H9 (cell line): ENCODE measurements at regions not wholly inside any gene's neighbourhood (a gene's known extent, or its start where the extent isn't known, plus 50 kb on each side); places are given as distances from the start of the nearest gene placed in this dataset.

Experiments
- DNase-seq: peaks from one replicate; pipeline ENCODE4 v3.0.0-alpha.2; 2017
- H2AFZ ChIP-seq: one replicate; pipeline ENCODE4 v1.6.1; 2013; ENCODE audit warnings: mild to moderate bottlenecking, low read length, control low read depth, moderate library complexity
- H2AK5ac ChIP-seq: 2 replicates; pipeline ENCODE4 v1.6.1; 2013; ENCODE audit warnings: low read length, control low read depth, mixed read lengths; ENCODE audit not compliant: insufficient read length
- H2BK120ac ChIP-seq: one replicate; pipeline ENCODE4 v1.6.1; 2013; ENCODE audit warnings: low read depth, mild to moderate bottlenecking, low read length, control low read depth, inconsistent platforms; ENCODE audit not compliant: poor library complexity, severe bottlenecking
- H2BK12ac ChIP-seq: 2 replicates; pipeline ENCODE4 v1.6.1; 2013; ENCODE audit warnings: low read length, control low read depth, mixed read lengths, low read depth; ENCODE audit not compliant: insufficient read length
- H2BK15ac ChIP-seq: 2 replicates; pipeline ENCODE4 v1.6.1; 2013; ENCODE audit warnings: low read depth, low read length, control low read depth
- H2BK20ac ChIP-seq: one replicate; pipeline ENCODE4 v1.6.1; 2013; ENCODE audit warnings: low read depth, mild to moderate bottlenecking, low read length, control low read depth, inconsistent platforms; ENCODE audit not compliant: poor library complexity, severe bottlenecking
- H2BK5ac ChIP-seq: 2 replicates; pipeline ENCODE4 v1.6.1; 2013; ENCODE audit warnings: low read length, control low read depth, mixed read lengths; ENCODE audit not compliant: insufficient read length
- H3K14ac ChIP-seq: 2 replicates; pipeline ENCODE4 v1.6.1; 2013; ENCODE audit warnings: low read length, control low read depth; ENCODE audit not compliant: insufficient read depth
- H3K18ac ChIP-seq: 2 replicates; pipeline ENCODE4 v1.6.1; 2013; ENCODE audit warnings: low read depth, mild to moderate bottlenecking, mixed read lengths, low read length, control low read depth; ENCODE audit not compliant: insufficient read length
- H3K23ac ChIP-seq: 2 replicates; pipeline ENCODE4 v1.6.1; 2013; ENCODE audit warnings: low read length, control low read depth, mixed read lengths, low read depth; ENCODE audit not compliant: insufficient read length
- H3K23me2 ChIP-seq: 2 replicates; pipeline ENCODE4 v1.6.1; 2013; ENCODE audit warnings: low read depth, mild to moderate bottlenecking, mixed read lengths, low read length, control low read depth; ENCODE audit not compliant: insufficient read length, poor library complexity, severe bottlenecking
- H3K27ac ChIP-seq: 2 replicates; pipeline ENCODE4 v1.5.1; 2013; ENCODE audit warnings: low read length, control low read depth, mixed read lengths, low read depth; ENCODE audit not compliant: insufficient read length
- H3K27me3 ChIP-seq: 2 replicates; pipeline ENCODE4 v1.6.1; 2013; ENCODE audit warnings: low read length, control low read depth, inconsistent platforms; ENCODE audit not compliant: insufficient read depth
- H3K4ac ChIP-seq: 2 replicates; pipeline ENCODE4 v1.6.1; 2013; ENCODE audit warnings: low read depth, mild to moderate bottlenecking, control low read depth, inconsistent platforms, low read length, moderate library complexity
- H3K4me1 ChIP-seq: 2 replicates; pipeline ENCODE4 v1.6.1; 2013; ENCODE audit warnings: low read length, control low read depth, inconsistent platforms; ENCODE audit not compliant: insufficient read depth
- H3K4me2 ChIP-seq: 2 replicates; pipeline ENCODE4 v1.6.1; 2013; ENCODE audit warnings: low read length, control low read depth, mixed read lengths; ENCODE audit not compliant: insufficient read length, insufficient read depth
- H3K56ac ChIP-seq: 2 replicates; pipeline ENCODE4 v1.6.1; 2013; ENCODE audit warnings: low read depth, mild to moderate bottlenecking, mixed read lengths, low read length, control low read depth; ENCODE audit not compliant: insufficient read length
- H3K79me1 ChIP-seq: 2 replicates; pipeline ENCODE4 v1.6.1; 2013; ENCODE audit warnings: low read depth, mild to moderate bottlenecking, moderate library complexity, low read length, control low read depth, inconsistent platforms; ENCODE audit not compliant: insufficient read depth, poor library complexity, severe bottlenecking
- H3K79me2 ChIP-seq: 2 replicates; pipeline ENCODE4 v1.6.1; 2013; ENCODE audit warnings: low read length, control low read depth, inconsistent platforms; ENCODE audit not compliant: insufficient read depth
- H3K9ac ChIP-seq: 2 replicates; pipeline ENCODE4 v1.6.1; 2013; ENCODE audit warnings: low read length, control low read depth, mixed read lengths; ENCODE audit not compliant: insufficient read length; ENCODE audit errors: extremely low read depth
- H3K9me3 ChIP-seq: one replicate; pipeline ENCODE4 v1.6.1; 2013; ENCODE audit warnings: low read depth, low read length, inconsistent platforms; ENCODE audit not compliant: control insufficient read depth
- H3T11ph ChIP-seq: one replicate; pipeline ENCODE4 v1.6.1; 2013; ENCODE audit warnings: mild to moderate bottlenecking, low read length, control low read depth, inconsistent platforms
- H4K20me1 ChIP-seq: one replicate; pipeline ENCODE4 v1.6.1; 2013; ENCODE audit not compliant: control insufficient read depth, insufficient read length, insufficient read depth
- H4K5ac ChIP-seq: 2 replicates; pipeline ENCODE4 v1.6.1; 2013; ENCODE audit warnings: low read depth, mild to moderate bottlenecking, mixed read lengths, low read length, control low read depth; ENCODE audit not compliant: insufficient read length
- H4K8ac ChIP-seq: replicated peaks from 2 replicates; pipeline ENCODE4 v1.6.1; 2013; ENCODE audit warnings: low read length, control low read depth, mixed read lengths, low read depth; ENCODE audit not compliant: insufficient read length
- H4K91ac ChIP-seq: 2 replicates; pipeline ENCODE4 v1.6.1; 2013; ENCODE audit warnings: low read depth, mild to moderate bottlenecking, moderate library complexity, mixed read lengths, low read length, control low read depth; ENCODE audit not compliant: insufficient read length
- H3K27ac Mint-ChIP-seq, 3 experiments: 2 replicates in 2 of 3; 3 replicates in 1 of 3; pipeline ENCODE4 v1.8.0; 2020 to 2021; ENCODE audit warnings: mixed read lengths in 3 of 3, mild to moderate bottlenecking in 1 of 3, moderate library complexity in 1 of 3
- H3K27me3 Mint-ChIP-seq: 2 replicates; pipeline ENCODE4 v1.8.0; 2021; ENCODE audit warnings: low read depth, mild to moderate bottlenecking, moderate library complexity, mixed read lengths
- H3K36me3 Mint-ChIP-seq, 3 experiments: 2 replicates in 2 of 3; 3 replicates in 1 of 3; pipeline ENCODE4 v1.8.0; 2020 to 2021; ENCODE audit warnings: low read depth in 3 of 3, mixed read lengths in 3 of 3; ENCODE audit not compliant: insufficient read depth in 1 of 3
- H3K4me1 Mint-ChIP-seq, 2 experiments: 2 replicates each; pipeline ENCODE4 v1.8.0; 2020; ENCODE audit warnings: mixed read lengths in 2 of 2
- H3K4me3 Mint-ChIP-seq, 2 experiments: 2 replicates in 1 of 2; 3 replicates in 1 of 2; pipeline ENCODE4 v1.8.0; 2020 to 2021; ENCODE audit warnings: mild to moderate bottlenecking in 2 of 2, mixed read lengths in 2 of 2, moderate library complexity in 1 of 2
- H3K9me3 Mint-ChIP-seq, 2 experiments: 2 replicates in 1 of 2; 3 replicates in 1 of 2; pipeline ENCODE4 v1.8.0; 2020; ENCODE audit warnings: mild to moderate bottlenecking in 2 of 2, mixed read lengths in 2 of 2, moderate library complexity in 1 of 2
- CTCF ChIP-seq: fragments of 200-600 bp; sonication (generic); conservative IDR thresholded peaks from 3 replicates; pipeline ENCODE4 v1.8.0; 2021; ENCODE audit warnings: antibody characterized with exemption, mild to moderate bottlenecking
- WGBS: extraction: QIAGEN DNeasy Blood & Tissue Kit; methylation state at CpG from one replicate; pipeline ENCODE4 v1.1.7; 2013; ENCODE audit warnings: missing lambda C conversion rate, low lambda C conversion rate, mixed read lengths; ENCODE audit not compliant: insufficient read length; ENCODE audit errors: extremely low coverage; 5-methylcytosine and 5-hydroxymethylcytosine counted together

GRCh38 chr7:131203291-131203976, 124.2 kb upstream of the MKLN1 start:
- 0 out of 4 replicates have a peak, but pooled peaks cover 0 to 3% of the 10 kb centered on the region in 2 experiments for H3K4me1 Mint-ChIP-seq
- H3K79me1 ChIP-seq = no peaks in the 10 kb centered on the region
- H2BK5ac ChIP-seq = no peak overlapping the region
- H2BK15ac ChIP-seq = no peak overlapping the region
- H2AK5ac ChIP-seq = no peak overlapping the region
- no peak overlapping the region for H3K56ac ChIP-seq
- H3K23ac ChIP-seq = no peak overlapping the region
- H3K23me2 ChIP-seq = no peaks in the 10 kb centered on the region
- no peak overlapping the region for H3K4ac ChIP-seq
- no peaks in the 10 kb centered on the region for H3K9me3 ChIP-seq
- H3K27me3 ChIP-seq = no peaks in the 10 kb centered on the region
- no peaks in the 10 kb centered on the region for H4K20me1 ChIP-seq
- no peak overlapping the region for H4K5ac ChIP-seq
- no peak overlapping the region for H2BK20ac ChIP-seq
- H3K27ac Mint-ChIP-seq = peak overlapping the region in 1 of 3 experiments; percentile 54; a peak in 1 of 7 replicates
- no peaks in the 10 kb centered on the region for H3K36me3 Mint-ChIP-seq
- H2AFZ ChIP-seq = no peak overlapping the region
- no peaks in the 10 kb centered on the region for H3K27me3 Mint-ChIP-seq
- H4K91ac ChIP-seq = no peak overlapping the region
- no peaks in the 10 kb centered on the region for H3K79me2 ChIP-seq
- no peak overlapping the region for H2BK12ac ChIP-seq
- no peak overlapping the region for H3K4me3 Mint-ChIP-seq
- H3K4me1 ChIP-seq = no peaks in the 10 kb centered on the region
- H3K9ac ChIP-seq = no peak overlapping the region
- no peak overlapping the region for H3K4me2 ChIP-seq
- no peak overlapping the region for H3K18ac ChIP-seq
- TF ChIP-seq CTCF = no peak
- no CpG with 5 or more reads among the region's 5 CpGs for WGBS
- no peaks in the 10 kb centered on the region for H3K9me3 Mint-ChIP-seq
- H2BK120ac ChIP-seq = no peak overlapping the region
- H3K27ac ChIP-seq = no peak overlapping the region
- no peak overlapping the region for H4K8ac ChIP-seq
- no peak overlapping the region for H3T11ph ChIP-seq
- no peak for DNase-seq
- H3K14ac ChIP-seq = no peak overlapping the region
